HEK293T (cell line): ENCODE measurements at regions not wholly inside any gene's neighbourhood (a gene's known extent, or its start where the extent isn't known, plus 50 kb on each side); places are given as distances from the start of the nearest gene placed in this dataset.

ENCODE experiments used
- CTCF ChIA-PET: fragments of 350-600 bp; formaldehyde crosslinking; extraction: SDS; loops from one replicate; lab custom pipeline; 2021; ENCODE audit warnings: antibody characterized with exemption, inconsistent platforms; lab: Yijun Ruan, JAX
- POLR2A ChIA-PET: fragments of 350-600 bp; formaldehyde crosslinking; extraction: SDS; loops from one replicate; lab custom pipeline; 2020; ENCODE audit warnings: antibody characterized with exemption, inconsistent platforms; lab: Yijun Ruan, JAX
- DNase-seq: peaks from one replicate; pipeline ENCODE4 v3.0.0; 2012; ENCODE audit warnings: mixed read lengths; ENCODE audit errors: extremely low spot score
- ARNT ChIP-seq: fragments of 450-650 bp; IDR thresholded peaks from 2 replicates; pipeline ENCODE4 v1.6.1; 2017; ENCODE audit warnings: mild to moderate bottlenecking
- BHLHE40 ChIP-seq: fragments of 450-650 bp; IDR thresholded peaks from 2 replicates; pipeline ENCODE4 v1.6.1; 2016; ENCODE audit warnings: mild to moderate bottlenecking, moderate library complexity, borderline replicate concordance
- CTBP1 ChIP-seq: fragments of 450-650 bp; IDR thresholded peaks from 2 replicates; pipeline ENCODE4 v1.6.1; 2016; ENCODE audit warnings: borderline replicate concordance
- ELF4 ChIP-seq: fragments of 450-650 bp; IDR thresholded peaks from 2 replicates; pipeline ENCODE4 v1.6.1; 2017; ENCODE audit warnings: antibody characterized with exemption
- FOXA1 ChIP-seq: fragments of 450-650 bp; IDR thresholded peaks from 2 replicates; pipeline ENCODE4 v1.6.1; 2016; ENCODE audit warnings: mild to moderate bottlenecking
- FOXK2 ChIP-seq: fragments of 450-650 bp; IDR thresholded peaks from 2 replicates; pipeline ENCODE4 v1.6.1; 2016; ENCODE audit warnings: mild to moderate bottlenecking
- FOXM1 ChIP-seq: fragments of 450-650 bp; IDR thresholded peaks from 2 replicates; pipeline ENCODE4 v1.6.1; 2017; ENCODE audit warnings: mild to moderate bottlenecking, borderline replicate concordance
- HDGF ChIP-seq: fragments of 450-650 bp; IDR thresholded peaks from 2 replicates; pipeline ENCODE4 v1.6.1; 2017; ENCODE audit warnings: antibody characterized with exemption, borderline replicate concordance
- L3MBTL2 ChIP-seq: fragments of 450-650 bp; conservative IDR thresholded peaks from 2 replicates; pipeline ENCODE4 v1.6.1; 2016; ENCODE audit warnings: mild to moderate bottlenecking
- LEF1 ChIP-seq: fragments of 450-650 bp; IDR thresholded peaks from 2 replicates; pipeline ENCODE4 v1.6.1; 2017; ENCODE audit warnings: mild to moderate bottlenecking, borderline replicate concordance
- NFRKB ChIP-seq: fragments of 450-650 bp; IDR thresholded peaks from 2 replicates; pipeline ENCODE4 v1.6.1; 2016; ENCODE audit warnings: mild to moderate bottlenecking, moderate library complexity
- PKNOX1 ChIP-seq: fragments of 450-650 bp; IDR thresholded peaks from 2 replicates; pipeline ENCODE4 v1.6.1; 2016
- SP1 ChIP-seq: fragments of 450-650 bp; IDR thresholded peaks from 2 replicates; pipeline ENCODE4 v1.6.1; 2017
- SUZ12 ChIP-seq: fragments of 450-650 bp; IDR thresholded peaks from 2 replicates; pipeline ENCODE4 v1.6.1; 2016; ENCODE audit warnings: mild to moderate bottlenecking
- TARDBP ChIP-seq: fragments of 450-650 bp; IDR thresholded peaks from 2 replicates; pipeline ENCODE4 v1.6.1; 2016
- ZNF384 ChIP-seq: fragments of 450-650 bp; IDR thresholded peaks from 2 replicates; pipeline ENCODE4 v1.6.1; 2016

DNA sequence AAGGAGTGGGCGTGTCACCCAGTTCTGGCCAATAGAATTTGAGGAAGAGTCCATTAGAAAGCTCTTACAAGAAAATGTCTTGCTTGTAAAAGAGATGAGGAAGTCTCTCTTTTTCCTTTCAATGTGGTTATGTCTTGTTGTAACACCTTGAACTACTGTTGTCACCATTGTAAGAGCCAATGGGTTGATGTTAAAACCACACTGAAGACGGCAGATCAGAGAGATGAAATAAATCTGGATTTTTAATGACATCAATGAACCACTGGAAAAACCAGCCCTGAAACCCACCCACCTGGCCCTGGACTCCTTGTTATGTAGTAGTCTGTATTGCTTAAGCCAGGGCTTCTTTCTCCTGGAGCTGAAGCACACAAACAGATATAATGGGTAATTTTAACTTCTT is 83.8 kb upstream of the ERCC6L2 start:
- ChIA-PET POLR2A (no interaction called here), CTCF (no interaction called here)
- no peak for DNase-seq
- TF ChIP-seq L3MBTL2 (no peak), SUZ12 (no peak), BHLHE40 (no peak)

DNA sequence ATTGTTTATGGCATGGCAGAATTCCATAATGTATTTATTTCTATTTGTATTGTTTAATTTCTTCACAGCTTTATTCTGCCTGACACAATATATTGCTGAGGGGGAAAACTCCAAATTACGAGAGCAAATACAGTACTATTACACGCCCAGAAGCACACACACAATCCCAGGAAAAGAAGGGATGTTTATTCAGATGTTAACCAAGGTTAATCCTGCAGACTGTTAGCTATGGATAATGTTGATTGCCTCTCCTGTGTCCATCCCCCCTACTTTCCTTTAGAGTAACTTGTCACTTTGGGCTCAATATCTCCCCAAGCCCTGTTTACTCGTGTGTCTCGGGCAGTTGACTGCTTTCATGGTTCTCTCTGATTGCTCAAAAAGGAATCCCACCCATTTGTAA is 84.2 kb upstream of the ERCC6L2 start:
- POLR2A ChIA-PET, result no interaction called here
- no peak for DNase-seq
- CTCF ChIA-PET, result no interaction called here
- TF ChIP-seq NFRKB (no peak), SUZ12 (no peak), FOXK2 (no peak), HDGF (no peak)

- POLR2A ChIA-PET, result no interaction called here
- DNase-seq, result no peak
- CTCF ChIA-PET, result no interaction called here
- no peak for TF ChIP-seq PKNOX1
- TF ChIP-seq ELF4, result no peak
- no peak for TF ChIP-seq TARDBP
- no peak for TF ChIP-seq SUZ12
These were observed 86.9 kb upstream of the ERCC6L2 start for GRCh38 chr9:95788521-95788991.

- DNase-seq, result no peak
- ChIA-PET CTCF (no interaction called here), POLR2A (no interaction called here)
- no peak for TF ChIP-seq HDGF
- TF ChIP-seq PKNOX1, result no peak
- TF ChIP-seq L3MBTL2, result no peak
- no peak for TF ChIP-seq FOXM1
- no peak for TF ChIP-seq NFRKB
- no peak for TF ChIP-seq SP1
- TF ChIP-seq LEF1, result no peak
- TF ChIP-seq SUZ12, result no peak
- no peak for TF ChIP-seq TARDBP
- TF ChIP-seq ELF4, result no peak
- TF ChIP-seq ZNF384, result no peak
- TF ChIP-seq FOXA1, result no peak
- no peak for TF ChIP-seq CTBP1
- TF ChIP-seq ARNT, result no peak
- no peak for TF ChIP-seq BHLHE40
These were observed 87.5 kb upstream of the ERCC6L2 start for GRCh38 chr9:95788021-95788420.

GRCh38 chr9:95785209-95785608 is 90.3 kb upstream of the ERCC6L2 start:
- TF ChIP-seq L3MBTL2 (no peak), FOXM1 (no peak), TARDBP (no peak), CTBP1 (no peak)
- CTCF ChIA-PET, result interaction anchor here (0.5 kb wide), 1 partner anchor 12 kb away, joined by 3 read pairs; no protein-coding TSS in a partner anchor
- POLR2A ChIA-PET, result no interaction called here
- no peak for DNase-seq

- ChIA-PET POLR2A (no interaction called here), CTCF (no interaction called here)
- no peak for TF ChIP-seq FOXA1
- no peak for TF ChIP-seq LEF1
- no peak for TF ChIP-seq PKNOX1
- no peak for TF ChIP-seq TARDBP
- no peak for TF ChIP-seq HDGF
- no peak for TF ChIP-seq SP1
- TF ChIP-seq ARNT, result no peak
- TF ChIP-seq NFRKB, result no peak
- TF ChIP-seq CTBP1, result no peak
- no peak for TF ChIP-seq FOXM1
- TF ChIP-seq BHLHE40, result no peak
- no peak for TF ChIP-seq FOXK2
- no peak for TF ChIP-seq ELF4
- no peak for TF ChIP-seq SUZ12
- TF ChIP-seq ZNF384, result no peak
- no peak for TF ChIP-seq L3MBTL2
- DNase-seq, result no peak
These were observed 91.2 kb upstream of the ERCC6L2 start for GRCh38 chr9:95784318-95784717.

DNA sequence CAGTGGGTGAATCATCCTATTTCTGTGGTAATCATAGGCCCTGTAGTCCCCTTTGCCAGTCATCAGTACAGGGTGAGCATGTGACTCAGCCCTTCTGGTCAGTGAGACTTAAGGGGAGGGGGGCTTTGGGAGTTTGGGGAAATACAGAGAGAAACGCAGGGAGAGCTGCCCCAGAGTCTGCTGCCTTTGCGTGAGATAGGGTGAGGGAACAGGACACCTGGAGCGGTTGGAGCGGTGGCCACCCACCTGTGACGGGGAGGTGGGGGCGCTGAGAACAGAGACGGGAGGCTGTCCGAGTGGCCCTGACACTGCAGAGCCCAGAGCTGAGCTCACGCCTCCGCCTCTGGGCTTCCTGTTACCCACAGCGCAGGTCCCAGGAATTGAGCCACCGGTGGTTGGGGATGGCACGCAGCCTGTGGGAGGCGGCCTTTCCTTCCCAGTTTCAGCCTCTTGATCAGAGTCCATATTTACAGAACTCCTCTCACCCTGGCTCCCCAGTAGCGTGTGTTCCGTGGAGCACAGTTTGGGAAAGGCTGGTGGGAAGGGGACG is 92.0 kb upstream of the ERCC6L2 start:
- TF ChIP-seq SP1 (no peak), ZNF384 (no peak), TARDBP (no peak), ARNT (no peak), LEF1 (no peak), FOXA1 (no peak), NFRKB (no peak)
- ChIA-PET CTCF (no interaction called here), POLR2A (no interaction called here)
- no peak for DNase-seq

DNA sequence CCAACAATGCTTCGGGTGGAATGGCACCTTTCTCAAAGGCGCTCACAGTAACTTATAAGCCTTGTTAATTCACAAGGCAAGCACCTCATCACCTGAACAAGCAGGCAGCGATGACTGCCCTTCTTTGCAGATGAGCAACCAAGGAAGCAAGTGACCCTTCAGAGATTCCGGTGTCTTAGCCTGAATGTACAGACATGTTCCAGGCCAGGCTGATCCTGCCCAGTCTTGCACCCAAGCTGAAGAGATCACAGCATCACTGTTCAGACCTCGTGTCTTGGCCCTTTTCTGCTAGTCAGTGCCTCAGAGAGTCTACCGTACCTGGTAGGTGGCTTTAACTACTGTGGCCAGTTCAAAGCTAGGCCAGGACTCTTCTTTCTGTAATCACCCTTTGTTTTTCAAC is 94.7 kb upstream of the ERCC6L2 start:
- TF ChIP-seq BHLHE40 (no peak), TARDBP (no peak), L3MBTL2 (no peak), SUZ12 (no peak), ELF4 (no peak), ARNT (no peak), LEF1 (no peak)
- CTCF ChIA-PET, result no interaction called here
- POLR2A ChIA-PET, result no interaction called here
- DNase-seq, result no peak
